K562 (cell line): ENCODE measurements at regions not wholly inside any gene's neighbourhood (a gene's known extent, or its start where the extent isn't known, plus 50 kb on each side); places are given as distances from the start of the nearest gene placed in this dataset.
A peak's percentile ranks its signal among the peaks of the same experiment; 100 is the strongest.
"Not testable (repeated sequence)": the region's sequence is repeated elsewhere in the genome, so short reads cannot be mapped to it uniquely, and the experiment has no call there.

Experiments used
- ATAC-seq: fragments of 200-7000 bp; cut with Tn5 transposase; 3 replicates; pipeline ENCODE4 v1.9.1; 2020; ENCODE audit warnings: moderate library complexity
- BruUV-seq: library from RNA; stranded (reverse); fragments of 400-500 nt; replicated peaks from 2 replicates; lab custom pipeline; 2021; lab: Mats Ljungman, UMichigan
- CTCF ChIA-PET: fragments of 300-600 bp; formaldehyde crosslinking; extraction: SDS; loops from one replicate; lab custom pipeline; 2021; ENCODE audit warnings: low intra/inter-chr PET ratio; lab: Yijun Ruan, JAX
- POLR2A ChIA-PET: fragments of 300-600, 350-650 bp; sonication (Branson Sonifier 250); formaldehyde crosslinking; extraction: SDS; loops from one replicate; lab custom pipeline; 2021; ENCODE audit warnings: antibody characterized with exemption, inconsistent platforms; lab: Yijun Ruan, JAX
- DNase-seq, 4 experiments: peaks; one replicate each; pipeline versions ENCODE4 v3.0.0 to v3.0.0-alpha.2; 2011 to 2018; ENCODE audit warnings: low spot score in 3 of 4, mixed read lengths in 3 of 4; ENCODE audit errors: extremely low read depth in 1 of 4
- FAIRE-seq: peaks from 2 replicates; lab custom pipeline; 2011; peaks lifted over from hg19 to GRCh38; lab: Jason Lieb, UNC
- H2AFZ ChIP-seq: 2 replicates; pipeline ENCODE4 v1.6.0; 2011; ENCODE audit warnings: low read depth, low read length, control low read depth, inconsistent platforms
- H3K27ac ChIP-seq: fragments of 200-600 bp; 3 replicates; pipeline ENCODE4 v1.8.0; 2011; ENCODE audit warnings: low read depth, mild to moderate bottlenecking, control low read depth, inconsistent platforms, low read length, moderate library complexity, mixed read lengths; ENCODE audit errors: extremely low read depth
- H3K27me3 ChIP-seq, 2 experiments: fragments of 300-600 bp in 1 of 2; 2 replicates in 1 of 2; 3 replicates in 1 of 2; pipeline versions ENCODE4 v1.6.0 to v1.8.0; 2011; ENCODE audit warnings: inconsistent platforms in 2 of 2, low read length in 2 of 2, mild to moderate bottlenecking in 1 of 2, mixed read lengths in 1 of 2, moderate library complexity in 1 of 2; ENCODE audit not compliant: control insufficient read depth in 2 of 2, insufficient read depth in 2 of 2
- H3K36me3 ChIP-seq: fragments of 300-600 bp; 3 replicates; pipeline ENCODE4 v1.8.0; 2011; ENCODE audit warnings: mild to moderate bottlenecking, low read length, inconsistent platforms; ENCODE audit not compliant: control insufficient read depth, insufficient read depth
- H3K4me1 ChIP-seq, 2 experiments: fragments of 200-600 bp in 1 of 2; replicated peaks in 1 of 2; 2 replicates in 1 of 2; 3 replicates in 1 of 2; pipeline versions ENCODE4 v1.5.1 to v1.8.0; 2011; ENCODE audit warnings: inconsistent platforms in 2 of 2, low read length in 2 of 2, mild to moderate bottlenecking in 1 of 2, mixed read lengths in 1 of 2, moderate library complexity in 1 of 2; ENCODE audit not compliant: control insufficient read depth in 2 of 2, insufficient read depth in 2 of 2
- H3K4me2 ChIP-seq: 2 replicates; pipeline ENCODE4 v1.6.1; 2011; ENCODE audit warnings: low read length, control low read depth, inconsistent platforms, mixed read lengths; ENCODE audit not compliant: insufficient read depth
- H3K4me3 ChIP-seq: fragments of 200-600 bp; sonication (generic), shearing (Covaris generic); 2 replicates; pipeline ENCODE4 v1.5.1; 2016; ENCODE audit warnings: control low read depth, inconsistent platforms
- H3K79me2 ChIP-seq: fragments of 200-600 bp; 3 replicates; pipeline ENCODE4 v1.8.0; 2011; ENCODE audit warnings: low read length, inconsistent platforms; ENCODE audit not compliant: control insufficient read depth, insufficient read depth
- H3K9ac ChIP-seq, 2 experiments: 2 replicates each; pipeline versions ENCODE4 v1.6.0 to v1.6.1; 2011; ENCODE audit warnings: low read depth in 2 of 2, low read length in 2 of 2, control low read depth in 1 of 2, inconsistent platforms in 1 of 2, mild to moderate bottlenecking in 1 of 2, mixed read lengths in 1 of 2; ENCODE audit not compliant: insufficient read depth in 1 of 2
- H3K9me1 ChIP-seq: one replicate; pipeline ENCODE4 v1.6.0; 2011; ENCODE audit warnings: inconsistent platforms, mild to moderate bottlenecking, low read length, moderate library complexity; ENCODE audit not compliant: control insufficient read depth, insufficient read depth
- H3K9me3 ChIP-seq: replicated peaks from 2 replicates; pipeline ENCODE4 v1.5.1; 2011; ENCODE audit warnings: low read depth, low read length, inconsistent platforms; ENCODE audit not compliant: control insufficient read depth, insufficient read depth
- H4K20me1 ChIP-seq: replicated peaks from 2 replicates; pipeline ENCODE4 v1.6.1; 2011; ENCODE audit warnings: low read length, inconsistent platforms, mixed read lengths; ENCODE audit not compliant: control insufficient read depth, insufficient read depth
- KAT8 ChIP-seq: fragments of 450-650 bp; IDR thresholded peaks from 2 replicates; pipeline ENCODE4 v1.6.1; 2016; ENCODE audit warnings: low read depth, mild to moderate bottlenecking
- MCM7 ChIP-seq, 2 experiments: fragments of 450-650 bp; IDR thresholded peaks; 2 replicates each; pipeline ENCODE4 v1.6.1; 2016 to 2018
- NFIC ChIP-seq: fragments of 450-650 bp; IDR thresholded peaks from 2 replicates; pipeline ENCODE4 v1.6.1; 2017; ENCODE audit warnings: mild to moderate bottlenecking, inconsistent platforms
- WGBS: fragments of 100-300 bp; shearing (Covaris generic); methylation state at CpG from one replicate; pipeline ENCODE4 v1.1.6; 2016; ENCODE audit warnings: low coverage, mixed read lengths; ENCODE audit not compliant: insufficient coverage; ENCODE audit errors: missing lambda C conversion rate; 5-methylcytosine and 5-hydroxymethylcytosine counted together
- in situ Hi-C: fragments of 300-500 bp; cut with MboI; formaldehyde crosslinking; loops from 4 replicates; pipeline ENCODE4 v1.15.0; 2018; ENCODE audit warnings: inconsistent platforms, mixed read lengths
- intact Hi-C: fragments of 100-400 bp; cut with micrococcal nuclease; formaldehyde crosslinking; loops from 2 replicates; pipeline ENCODE4 v1.14.2; 2022

DNA sequence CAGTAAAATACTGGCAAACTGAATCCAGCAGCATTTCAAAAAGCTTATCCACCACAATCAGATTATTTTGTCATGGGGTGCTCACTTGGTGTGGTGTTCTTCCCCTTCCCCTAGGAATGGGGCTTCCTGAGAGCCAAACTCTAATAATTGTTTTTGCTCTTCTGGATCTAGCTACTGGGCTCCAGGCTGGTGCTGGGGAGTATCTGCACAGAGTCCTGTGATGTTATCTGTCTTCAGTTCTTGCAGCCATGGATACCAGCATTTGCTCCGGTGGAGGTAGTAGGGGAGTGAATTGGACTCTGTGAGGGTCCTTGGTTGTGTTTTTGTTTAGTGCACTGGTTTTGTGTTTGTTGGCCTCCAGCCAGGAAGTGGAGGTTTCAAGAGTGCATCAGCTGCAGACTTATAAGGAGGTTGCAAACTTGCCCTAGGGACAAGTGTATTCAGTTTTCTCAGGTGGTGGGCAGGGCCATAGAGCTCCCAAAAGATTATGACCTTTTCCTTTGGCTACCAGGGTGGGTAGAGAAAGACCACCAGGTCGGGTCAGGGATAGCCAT lies 308.5 kb upstream of the MAGI2 start:
- H4K20me1 ChIP-seq, result no peaks in the 10 kb centered on the region
- TF ChIP-seq MCM7 (IDR thresholded peaks at IDR 0.05) (no peak), KAT8 (no peak), NFIC (peak; percentile 33; the same call in 1 of the 2 replicates)
- TF ChIP-seq, all 486 proteins: peak for 1
- ChIA-PET POLR2A (no interaction called here), CTCF (no interaction called here)
- no peaks in the 10 kb centered on the region for H3K79me2 ChIP-seq
- H2AFZ ChIP-seq, result no peak overlapping the region
- H3K4me3 ChIP-seq, result no peak overlapping the region
- no peak for FAIRE-seq
- no peak for DNase-seq
- H3K4me1 ChIP-seq, result no peaks in the 10 kb centered on the region
- H3K4me2 ChIP-seq, result no peak overlapping the region
- in situ Hi-C loops (no loop called here), intact Hi-C loops (no loop called here)
- no peak overlapping the region for H3K27ac ChIP-seq
- no peaks in the 10 kb centered on the region for H3K27me3 ChIP-seq
- 0% methylated on average over 2 of the region's 2 CpGs for WGBS
- no peaks in the 10 kb centered on the region for H3K36me3 ChIP-seq
- no TSS peak for BruUV-seq
- ATAC-seq, result no peak
- no peaks in the 10 kb centered on the region for H3K9me1 ChIP-seq
- H3K9ac ChIP-seq, result no peak overlapping the region
- H3K9me3 ChIP-seq, result no peaks in the 10 kb centered on the region

- H3K9me3 ChIP-seq, ATAC-seq, H3K9me1 ChIP-seq, H3K4me3 ChIP-seq, H3K4me1 ChIP-seq, H3K27me3 ChIP-seq, H3K9ac ChIP-seq, BruUV-seq, H3K4me2 ChIP-seq, H3K36me3 ChIP-seq, FAIRE-seq, in situ Hi-C loops, H3K79me2 ChIP-seq, POLR2A ChIA-PET, CTCF ChIA-PET, H3K27ac ChIP-seq, DNase-seq, intact Hi-C loops, H2AFZ ChIP-seq, H4K20me1 ChIP-seq: not testable (repeated sequence)
- WGBS, result 3% methylated on average over 8 of the region's 8 CpGs
Observed at GRCh38 chr7:79750941-79751340, 297.5 kb upstream of the MAGI2 start.
